Stimulated activated naive B cell treated with anti-CD40 and anti-IgM and Interleukin-4, amounts not matched to agents 10 μg/mL and 1 μg/mL and 100 μg/mL, for 72 hours (primary cell): ENCODE measurements at regions not wholly inside any gene's neighbourhood (a gene's known extent, or its start where the extent isn't known, plus 50 kb on each side); places are given as distances from the start of the nearest gene placed in this dataset.

Experiments used
- ATAC-seq, 2 donors: fragments of 150-1000 bp; cut with Tn5 transposase; replicated peaks; 2 replicates each; pipeline ENCODE4 v1.10.0; 2021; ENCODE audit warnings: moderate library complexity in 1 of 2
- DNase-seq: peaks from one replicate; pipeline ENCODE4 v3.0.0; 2021
- H3K27ac Mint-ChIP-seq: one replicate; pipeline ENCODE4 v1.8.0; 2022; ENCODE audit warnings: mild to moderate bottlenecking, mixed read lengths
- H3K27me3 Mint-ChIP-seq, 2 donors: one replicate each; pipeline ENCODE4 v1.8.0; 2022; ENCODE audit warnings: mixed read lengths in 2 of 2
- H3K36me3 Mint-ChIP-seq, 2 donors: one replicate each; pipeline ENCODE4 v1.8.0; 2022; ENCODE audit warnings: mixed read lengths in 2 of 2, mild to moderate bottlenecking in 1 of 2
- H3K4me1 Mint-ChIP-seq, 2 donors: one replicate each; pipeline ENCODE4 v1.8.0; 2022; ENCODE audit warnings: mixed read lengths in 2 of 2, mild to moderate bottlenecking in 1 of 2
- H3K4me3 Mint-ChIP-seq, 2 donors: one replicate each; pipeline ENCODE4 v1.8.0; 2022; ENCODE audit warnings: mild to moderate bottlenecking in 2 of 2, mixed read lengths in 2 of 2, moderate library complexity in 1 of 2
- H3K9me3 Mint-ChIP-seq, 2 donors: one replicate each; pipeline ENCODE4 v1.8.0; 2022; ENCODE audit warnings: mixed read lengths in 2 of 2, mild to moderate bottlenecking in 1 of 2

GRCh38 chr2:128727404-128727803, 408.7 kb upstream of the HS6ST1 start:
- peaks cover 3 to 4% of the 10 kb centered on the region in 2 donors for H3K36me3 Mint-ChIP-seq
- no peak overlapping the region for H3K4me3 Mint-ChIP-seq
- H3K27ac Mint-ChIP-seq = no peak overlapping the region
- peaks cover 6% of the 10 kb centered on the region in 2 donors for H3K9me3 Mint-ChIP-seq
- peaks cover 0 to 1% of the 10 kb centered on the region in 2 donors for H3K27me3 Mint-ChIP-seq
- H3K4me1 Mint-ChIP-seq = peaks cover 0 to 1% of the 10 kb centered on the region in 2 donors
- ATAC-seq = peak; percentile 34 to 50
- DNase-seq = no peak

GRCh38 chr2:128727914-128728313, 409.2 kb upstream of the HS6ST1 start:
- H3K4me1 Mint-ChIP-seq = peaks cover 0 to 1% of the 10 kb centered on the region in 2 donors
- H3K27me3 Mint-ChIP-seq = peaks cover 0 to 3% of the 10 kb centered on the region in 2 donors
- peaks cover 3 to 4% of the 10 kb centered on the region in 2 donors for H3K36me3 Mint-ChIP-seq
- DNase-seq = no peak
- no peak overlapping the region for H3K4me3 Mint-ChIP-seq
- peaks cover 6% of the 10 kb centered on the region in 2 donors for H3K9me3 Mint-ChIP-seq
- no peak overlapping the region for H3K27ac Mint-ChIP-seq
- no peak for ATAC-seq

GRCh38 chr2:128729051-128729450, 410.4 kb upstream of the HS6ST1 start:
- peaks cover 3 to 4% of the 10 kb centered on the region in 2 donors for H3K36me3 Mint-ChIP-seq
- no peak overlapping the region for H3K27ac Mint-ChIP-seq
- ATAC-seq (no peak), DNase-seq (no peak)
- peaks cover 6% of the 10 kb centered on the region in 2 donors for H3K9me3 Mint-ChIP-seq
- no peak overlapping the region for H3K4me3 Mint-ChIP-seq
- peaks cover 0 to 1% of the 10 kb centered on the region in 2 donors for H3K4me1 Mint-ChIP-seq
- H3K27me3 Mint-ChIP-seq = peaks cover 0 to 3% of the 10 kb centered on the region in 2 donors

GRCh38 chr2:128731994-128732650, 413.5 kb upstream of the HS6ST1 start:
- H3K9me3 Mint-ChIP-seq = peaks cover 6% of the 10 kb centered on the region in 2 donors
- H3K36me3 Mint-ChIP-seq = peaks cover 3 to 4% of the 10 kb centered on the region in 2 donors
- H3K27me3 Mint-ChIP-seq = peaks cover 14 to 20% of the 10 kb centered on the region in 2 donors
- no peak for DNase-seq
- no peak overlapping the region for H3K27ac Mint-ChIP-seq
- H3K4me1 Mint-ChIP-seq = peaks cover 17 to 25% of the 10 kb centered on the region in 2 donors
- no peak for ATAC-seq
- no peak overlapping the region for H3K4me3 Mint-ChIP-seq

GRCh38 chr2:128732976-128733431, 414.3 kb upstream of the HS6ST1 start:
- Mint-ChIP-seq H3K9me3 (peaks cover 6% of the 10 kb centered on the region in 2 donors), H3K4me1 (peaks cover 16 to 25% of the 10 kb centered on the region in 2 donors), H3K36me3 (peaks cover 3 to 4% of the 10 kb centered on the region in 2 donors), H3K27me3 (peaks cover 14 to 20% of the 10 kb centered on the region in 2 donors), H3K4me3 (no peak overlapping the region), H3K27ac (no peak overlapping the region)
- ATAC-seq (no peak), DNase-seq (no peak)

GRCh38 chr2:128733450-128733849, 414.8 kb upstream of the HS6ST1 start:
- H3K4me1 Mint-ChIP-seq = peaks cover 16 to 25% of the 10 kb centered on the region in 2 donors
- H3K4me3 Mint-ChIP-seq = no peak overlapping the region
- ATAC-seq (no peak), DNase-seq (no peak)
- H3K36me3 Mint-ChIP-seq = peaks cover 2 to 3% of the 10 kb centered on the region in 2 donors
- peaks cover 4 to 6% of the 10 kb centered on the region in 2 donors for H3K9me3 Mint-ChIP-seq
- H3K27ac Mint-ChIP-seq = no peak overlapping the region
- H3K27me3 Mint-ChIP-seq = peaks cover 14 to 20% of the 10 kb centered on the region in 2 donors

GRCh38 chr2:128734521-128735295, 416.0 kb upstream of the HS6ST1 start:
- peak overlapping the region; percentile 56 for H3K27ac Mint-ChIP-seq
- H3K27me3 Mint-ChIP-seq = peaks cover 14 to 20% of the 10 kb centered on the region in 2 donors
- no peak for DNase-seq
- peaks cover 16 to 25% of the 10 kb centered on the region in 2 donors for H3K4me1 Mint-ChIP-seq
- peak overlapping the region; percentile 48 to 49 for H3K4me3 Mint-ChIP-seq
- H3K36me3 Mint-ChIP-seq = no peaks in the 10 kb centered on the region
- no peaks in the 10 kb centered on the region for H3K9me3 Mint-ChIP-seq
- peak; percentile 68 to 75 for ATAC-seq

- Mint-ChIP-seq H3K4me3 (peak overlapping the region in 1 of 2 donors; percentile 48), H3K36me3 (no peaks in the 10 kb centered on the region), H3K27me3 (peaks cover 14 to 20% of the 10 kb centered on the region in 2 donors), H3K4me1 (peaks cover 16 to 25% of the 10 kb centered on the region in 2 donors), H3K27ac (no peak overlapping the region), H3K9me3 (no peaks in the 10 kb centered on the region)
- DNase-seq (no peak), ATAC-seq (no peak)
Measured at GRCh38 chr2:128735296-128735960, 416.8 kb upstream of the HS6ST1 start.

GRCh38 chr2:128736046-128736688, 417.5 kb upstream of the HS6ST1 start:
- Mint-ChIP-seq H3K27me3 (peaks cover 14 to 20% of the 10 kb centered on the region in 2 donors), H3K27ac (peak overlapping the region; percentile 15), H3K36me3 (no peaks in the 10 kb centered on the region), H3K4me1 (peaks cover 16 to 25% of the 10 kb centered on the region in 2 donors), H3K9me3 (no peaks in the 10 kb centered on the region), H3K4me3 (peak overlapping the region; percentile 85 to 89)
- DNase-seq (no peak), ATAC-seq (no peak)

GRCh38 chr2:128736689-128737545, 418.2 kb upstream of the HS6ST1 start:
- peaks cover 14 to 20% of the 10 kb centered on the region in 2 donors for H3K27me3 Mint-ChIP-seq
- peaks cover 16 to 25% of the 10 kb centered on the region in 2 donors for H3K4me1 Mint-ChIP-seq
- peak overlapping the region; percentile 85 to 89 for H3K4me3 Mint-ChIP-seq
- no peaks in the 10 kb centered on the region for H3K9me3 Mint-ChIP-seq
- no peaks in the 10 kb centered on the region for H3K36me3 Mint-ChIP-seq
- DNase-seq (peak; percentile 59), ATAC-seq (peak; percentile 69 to 74)
- H3K27ac Mint-ChIP-seq = peak overlapping the region; percentile 15

GRCh38 chr2:128737546-128737826, 418.8 kb upstream of the HS6ST1 start:
- H3K4me3 Mint-ChIP-seq = no peak overlapping the region
- no peak for DNase-seq
- peaks cover 16 to 25% of the 10 kb centered on the region in 2 donors for H3K4me1 Mint-ChIP-seq
- no peak for ATAC-seq
- H3K9me3 Mint-ChIP-seq = no peaks in the 10 kb centered on the region
- H3K27ac Mint-ChIP-seq = no peak overlapping the region
- H3K36me3 Mint-ChIP-seq = no peaks in the 10 kb centered on the region
- H3K27me3 Mint-ChIP-seq = peaks cover 14 to 18% of the 10 kb centered on the region in 2 donors

GRCh38 chr2:128738446-128739110, 419.9 kb upstream of the HS6ST1 start:
- no peaks in the 10 kb centered on the region for H3K36me3 Mint-ChIP-seq
- peaks cover 14 to 17% of the 10 kb centered on the region in 2 donors for H3K27me3 Mint-ChIP-seq
- H3K4me1 Mint-ChIP-seq = peaks cover 16 to 25% of the 10 kb centered on the region in 2 donors
- H3K4me3 Mint-ChIP-seq = no peak overlapping the region
- no peak for DNase-seq
- no peak for ATAC-seq
- H3K27ac Mint-ChIP-seq = no peak overlapping the region
- no peaks in the 10 kb centered on the region for H3K9me3 Mint-ChIP-seq

- DNase-seq (no peak), ATAC-seq (no peak)
- no peaks in the 10 kb centered on the region for H3K9me3 Mint-ChIP-seq
- H3K27ac Mint-ChIP-seq = no peak overlapping the region
- no peaks in the 10 kb centered on the region for H3K36me3 Mint-ChIP-seq
- H3K4me3 Mint-ChIP-seq = no peak overlapping the region
- no peaks in the 10 kb centered on the region for H3K27me3 Mint-ChIP-seq
- H3K4me1 Mint-ChIP-seq = no peaks in the 10 kb centered on the region
Measured at GRCh38 chr2:128742467-128742866, 423.8 kb upstream of the HS6ST1 start.
